ENCODE measurements at regions not wholly inside any gene's neighbourhood (a gene's known extent, or its start where the extent isn't known, plus 50 kb on each side); places are given as distances from the start of the nearest gene placed in this dataset.

DNA sequence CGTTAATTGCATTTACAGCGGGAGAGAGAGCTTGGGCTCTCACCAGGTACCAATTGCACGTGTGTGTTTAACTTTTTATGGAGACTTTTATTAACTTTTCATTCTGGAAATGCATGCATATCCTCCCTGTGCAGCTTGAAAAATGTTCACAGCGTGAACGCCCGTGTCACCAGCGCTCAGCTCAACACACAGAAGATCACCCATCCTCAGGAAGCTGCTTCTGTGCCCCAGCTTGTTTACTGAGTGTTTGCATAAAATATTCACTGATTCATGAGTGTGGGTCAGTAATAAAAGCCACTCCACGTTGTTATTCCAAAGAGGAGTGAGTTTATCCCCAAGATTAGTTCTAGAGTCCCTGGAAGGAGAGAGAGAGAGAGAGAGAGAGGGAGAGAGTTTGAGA, 75.5 kb upstream of the FZD10 start:
- no peak overlapping the region for H3K56ac ChIP-seq (ENCODE audit: extremely low read depth, insufficient read depth, low read length)
- H2AFZ ChIP-seq (replicated peaks; ENCODE audit: low read length, poor library complexity): no peak overlapping the region
- H3K9ac ChIP-seq (ENCODE audit: low read depth, low read length): no peak overlapping the region
- dilution Hi-C loops (cut with HindIII; ENCODE audit: low sequenced_read_pairs, unreplicated experiment): no loop called here
- no peaks in the 10 kb centered on the region for H3K36me3 ChIP-seq (ENCODE audit: control insufficient read depth, insufficient read depth, low read length)
- H3K18ac ChIP-seq (ENCODE audit: low read depth, low read length): no peak overlapping the region
- no peaks in the 10 kb centered on the region for H3K27me3 ChIP-seq (ENCODE audit: control insufficient read depth, insufficient read depth, low read length)
- H3K79me1 ChIP-seq (ENCODE audit: low read depth in 1 of 2, low read length in 2 of 2): no peaks in the 10 kb centered on the region
- DNase-seq: no peak
- in situ Hi-C loops (cut with MboI; ENCODE audit: low sequenced_read_pairs): no loop called here
- no peak overlapping the region for H3K14ac ChIP-seq (replicated peaks; ENCODE audit: low read depth, low read length)
- peaks cover 48% of the 10 kb centered on the region for H3K9me3 ChIP-seq (ENCODE audit: control insufficient read depth, insufficient read depth, low read length)
- H3K4me1 ChIP-seq (ENCODE audit: control insufficient read depth, insufficient read depth, low read length): no peaks in the 10 kb centered on the region
- POLR2A ChIA-PET (ENCODE audit: unreplicated experiment): interaction anchor here (0.6 kb wide), 1 partner anchor 14 kb away, joined by 3 read pairs; no protein-coding TSS in a partner anchor
- no peak overlapping the region for H2AK9ac ChIP-seq (replicated peaks; ENCODE audit: low read depth, low read length, poor library complexity)
- H3K4ac ChIP-seq (ENCODE audit: low read depth, low read length): no peak overlapping the region
- intact Hi-C loops (cut with micrococcal nuclease): no loop called here
- no peak for ATAC-seq (ENCODE audit: low read depth)
- H3K23ac ChIP-seq (ENCODE audit: low read depth, low read length): no peak overlapping the region
- H2AK5ac ChIP-seq (ENCODE audit: low read depth, low read length): no peak overlapping the region
- no peak overlapping the region for H2BK120ac ChIP-seq (ENCODE audit: low read depth, low read length)
- no peak overlapping the region for H3K4me3 ChIP-seq (ENCODE audit: insufficient read depth, low read depth, low read length)
- no peak overlapping the region for H4K5ac ChIP-seq (ENCODE audit: low read depth, low read length)
- no peak overlapping the region for H4K8ac ChIP-seq (ENCODE audit: low read depth in 2 of 2, low read length in 2 of 2)
- CTCF ChIA-PET: no interaction called here
- no peak overlapping the region for H2BK5ac ChIP-seq (ENCODE audit: low read depth, low read length, poor library complexity, severe bottlenecking)
- H2BK15ac ChIP-seq (ENCODE audit: low read depth, low read length): no peak overlapping the region
- WGBS, 2 experiments (ENCODE audit: extremely low coverage in 2 of 2, insufficient read length in 1 of 2): no CpG with 5 or more reads among the region's 8 CpGs
- no TSS peak for BruUV-seq (replicated peaks)
- TF ChIP-seq FOS (IDR thresholded peaks at IDR 0.05; ENCODE audit: low read depth, low read length): no peak
- no peak for TF ChIP-seq MAFK (IDR thresholded peaks at IDR 0.05; ENCODE audit: low read depth, low read length)
- no peak for TF ChIP-seq RFX5 (IDR thresholded peaks at IDR 0.05; ENCODE audit: low read depth, low read length)
- TF ChIP-seq MAZ (IDR thresholded peaks at IDR 0.05; ENCODE audit: borderline replicate concordance, low read depth, low read length): no peak
- no peak for TF ChIP-seq POLR2A (IDR thresholded peaks at IDR 0.05; ENCODE audit: low read depth, low read length)
- TF ChIP-seq, protein P1, sequence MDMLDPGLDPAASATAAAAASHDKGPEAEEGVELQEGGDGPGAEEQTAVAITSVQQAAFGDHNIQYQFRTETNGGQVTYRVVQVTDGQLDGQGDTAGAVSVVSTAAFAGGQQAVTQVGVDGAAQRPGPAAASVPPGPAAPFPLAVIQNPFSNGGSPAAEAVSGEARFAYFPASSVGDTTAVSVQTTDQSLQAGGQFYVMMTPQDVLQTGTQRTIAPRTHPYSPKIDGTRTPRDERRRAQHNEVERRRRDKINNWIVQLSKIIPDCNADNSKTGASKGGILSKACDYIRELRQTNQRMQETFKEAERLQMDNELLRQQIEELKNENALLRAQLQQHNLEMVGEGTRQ (IDR thresholded peaks at IDR 0.05; ENCODE audit: low read depth, low read length): no peak
- no peak for TF ChIP-seq RAD21 (IDR thresholded peaks at IDR 0.05; ENCODE audit: low read length)
- TF ChIP-seq CEBPB (IDR thresholded peaks at IDR 0.05; ENCODE audit: low read depth, low read length): no peak
- TF ChIP-seq SMC3 (IDR thresholded peaks at IDR 0.05; ENCODE audit: low read depth, low read length): no peak
- TF ChIP-seq, protein P2, sequence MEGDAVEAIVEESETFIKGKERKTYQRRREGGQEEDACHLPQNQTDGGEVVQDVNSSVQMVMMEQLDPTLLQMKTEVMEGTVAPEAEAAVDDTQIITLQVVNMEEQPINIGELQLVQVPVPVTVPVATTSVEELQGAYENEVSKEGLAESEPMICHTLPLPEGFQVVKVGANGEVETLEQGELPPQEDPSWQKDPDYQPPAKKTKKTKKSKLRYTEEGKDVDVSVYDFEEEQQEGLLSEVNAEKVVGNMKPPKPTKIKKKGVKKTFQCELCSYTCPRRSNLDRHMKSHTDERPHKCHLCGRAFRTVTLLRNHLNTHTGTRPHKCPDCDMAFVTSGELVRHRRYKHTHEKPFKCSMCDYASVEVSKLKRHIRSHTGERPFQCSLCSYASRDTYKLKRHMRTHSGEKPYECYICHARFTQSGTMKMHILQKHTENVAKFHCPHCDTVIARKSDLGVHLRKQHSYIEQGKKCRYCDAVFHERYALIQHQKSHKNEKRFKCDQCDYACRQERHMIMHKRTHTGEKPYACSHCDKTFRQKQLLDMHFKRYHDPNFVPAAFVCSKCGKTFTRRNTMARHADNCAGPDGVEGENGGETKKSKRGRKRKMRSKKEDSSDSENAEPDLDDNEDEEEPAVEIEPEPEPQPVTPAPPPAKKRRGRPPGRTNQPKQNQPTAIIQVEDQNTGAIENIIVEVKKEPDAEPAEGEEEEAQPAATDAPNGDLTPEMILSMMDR (conservative IDR thresholded peaks at IDR 0.05; ENCODE audit: low read depth, low read length): no peak
- no peak for TF ChIP-seq CHD1 (IDR thresholded peaks at IDR 0.05; ENCODE audit: low read depth, low read length)
- no peak for TF ChIP-seq MXI1 (IDR thresholded peaks at IDR 0.05; ENCODE audit: borderline replicate concordance, low read depth, low read length)
- no peak for TF ChIP-seq RCOR1 (IDR thresholded peaks at IDR 0.05; ENCODE audit: insufficient replicate concordance, low read length)
- TF ChIP-seq, protein P3, sequence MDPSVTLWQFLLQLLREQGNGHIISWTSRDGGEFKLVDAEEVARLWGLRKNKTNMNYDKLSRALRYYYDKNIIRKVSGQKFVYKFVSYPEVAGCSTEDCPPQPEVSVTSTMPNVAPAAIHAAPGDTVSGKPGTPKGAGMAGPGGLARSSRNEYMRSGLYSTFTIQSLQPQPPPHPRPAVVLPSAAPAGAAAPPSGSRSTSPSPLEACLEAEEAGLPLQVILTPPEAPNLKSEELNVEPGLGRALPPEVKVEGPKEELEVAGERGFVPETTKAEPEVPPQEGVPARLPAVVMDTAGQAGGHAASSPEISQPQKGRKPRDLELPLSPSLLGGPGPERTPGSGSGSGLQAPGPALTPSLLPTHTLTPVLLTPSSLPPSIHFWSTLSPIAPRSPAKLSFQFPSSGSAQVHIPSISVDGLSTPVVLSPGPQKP (IDR thresholded peaks at IDR 0.05; ENCODE audit: borderline replicate concordance, low read depth, low read length): no peak
- H4K91ac ChIP-seq (ENCODE audit: insufficient read depth, low read depth, low read length): no peak overlapping the region
- no peaks in the 10 kb centered on the region for H4K20me1 ChIP-seq (ENCODE audit: insufficient read depth, low read length)
- no peak overlapping the region for H2BK20ac ChIP-seq (ENCODE audit: low read depth, low read length)
- no peak overlapping the region for H3K27ac ChIP-seq (ENCODE audit: insufficient read depth, low read length)
- H3K9me1 ChIP-seq (ENCODE audit: insufficient read depth, low read length): no peaks in the 10 kb centered on the region
- H3K4me2 ChIP-seq (ENCODE audit: low read depth, low read length): no peak overlapping the region

Measured in IMR-90 (cell line).